Astrocyte of the spinal cord (primary cell): ENCODE measurements at regions not wholly inside any gene's neighbourhood (a gene's known extent, or its start where the extent isn't known, plus 50 kb on each side); places are given as distances from the start of the nearest gene placed in this dataset.

Experiments
- DNase-seq: peaks from one replicate; pipeline ENCODE4 v3.0.0; 2011; ENCODE audit warnings: low read depth, low spot score
- H3K4me3 ChIP-seq: 2 replicates; pipeline ENCODE4 v1.5.1; 2011; ENCODE audit warnings: low read depth, mild to moderate bottlenecking, low read length, moderate library complexity
- CTCF ChIP-seq: IDR thresholded peaks from 2 replicates; pipeline ENCODE4 v1.5.1; 2012; ENCODE audit warnings: low read depth, mild to moderate bottlenecking, low read length, inconsistent platforms
- in situ Hi-C: cut with HindIII; loops from 2 replicates; pipeline ENCODE4 v1.10.0; 2017; ENCODE audit warnings: low sequenced_read_pairs

GRCh38 chr13:109371066-109371465 lies 415.3 kb downstream of the IRS2 start:
- in situ Hi-C loops = no loop called here
- no peak for DNase-seq
- TF ChIP-seq CTCF = no peak
- no peak overlapping the region for H3K4me3 ChIP-seq

- DNase-seq = no peak
- in situ Hi-C loops = no loop called here
- TF ChIP-seq CTCF = no peak
- no peak overlapping the region for H3K4me3 ChIP-seq
Measured at GRCh38 chr13:109370496-109370895, 415.9 kb downstream of the IRS2 start.

- no peak overlapping the region for H3K4me3 ChIP-seq
- TF ChIP-seq CTCF = no peak
- in situ Hi-C loops = no loop called here
- no peak for DNase-seq
Measured at GRCh38 chr13:109369353-109370052, 416.9 kb downstream of the IRS2 start.

GRCh38 chr13:109368230-109368629 lies 418.2 kb downstream of the IRS2 start:
- TF ChIP-seq CTCF = no peak
- in situ Hi-C loops = no loop called here
- DNase-seq = no peak
- H3K4me3 ChIP-seq = no peak overlapping the region

GRCh38 chr13:109366525-109366924 lies 419.9 kb downstream of the IRS2 start:
- DNase-seq = no peak
- in situ Hi-C loops = no loop called here
- TF ChIP-seq CTCF = no peak
- no peak overlapping the region for H3K4me3 ChIP-seq

- DNase-seq = no peak
- no peak overlapping the region for H3K4me3 ChIP-seq
- in situ Hi-C loops = no loop called here
- no peak for TF ChIP-seq CTCF
Measured at GRCh38 chr13:109363431-109363830, 423.0 kb downstream of the IRS2 start.

GRCh38 chr13:109362616-109363015 lies 423.8 kb downstream of the IRS2 start:
- TF ChIP-seq CTCF = no peak
- DNase-seq = no peak
- in situ Hi-C loops = no loop called here
- no peak overlapping the region for H3K4me3 ChIP-seq
